ENCODE measurements at regions not wholly inside any gene's neighbourhood (a gene's known extent, or its start where the extent isn't known, plus 50 kb on each side); places are given as distances from the start of the nearest gene placed in this dataset.

GRCh38 chr7:121525155-121525819, 129.2 kb upstream of the FAM3C start:
- no peak for DNase-seq

GRCh38 chr7:121521711-121522400, 125.7 kb upstream of the FAM3C start:
- DNase-seq = no peak

- DNase-seq = no peak
Measured at GRCh38 chr7:121520911-121521310, 124.8 kb upstream of the FAM3C start.

GRCh38 chr7:121519548-121520521, 123.7 kb upstream of the FAM3C start:
- no peak for DNase-seq

GRCh38 chr7:121517591-121517990, 121.5 kb upstream of the FAM3C start:
- DNase-seq = no peak

- DNase-seq = no peak
Measured at GRCh38 chr7:121516821-121517220, 120.7 kb upstream of the FAM3C start.

GRCh38 chr7:121515630-121516401, 119.7 kb upstream of the FAM3C start:
- no peak for DNase-seq

- DNase-seq = no peak
Measured at GRCh38 chr7:121515229-121515628, 119.1 kb upstream of the FAM3C start.

GRCh38 chr7:121513105-121513504, 117.0 kb upstream of the FAM3C start:
- no peak for DNase-seq

GRCh38 chr7:121510858-121511482, 114.9 kb upstream of the FAM3C start:
- DNase-seq = no peak

GRCh38 chr7:121510302-121510701, 114.2 kb upstream of the FAM3C start:
- DNase-seq = no peak

- DNase-seq = no peak
Measured at GRCh38 chr7:121505540-121506182, 109.6 kb upstream of the FAM3C start.

- DNase-seq = no peak
Measured at GRCh38 chr7:121505021-121505420, 108.9 kb upstream of the FAM3C start.

GRCh38 chr7:121504482-121504881, 108.4 kb upstream of the FAM3C start:
- DNase-seq = no peak

GRCh38 chr7:121503730-121504129, 107.6 kb upstream of the FAM3C start:
- no peak for DNase-seq

GRCh38 chr7:121503039-121503438, 106.9 kb upstream of the FAM3C start:
- DNase-seq = no peak

- no peak for DNase-seq
Measured at GRCh38 chr7:121501566-121501965, 105.5 kb upstream of the FAM3C start.

GRCh38 chr7:121500360-121501058, 104.4 kb upstream of the FAM3C start:
- DNase-seq = no peak

GRCh38 chr7:121499624-121500023, 103.5 kb upstream of the FAM3C start:
- DNase-seq = no peak

GRCh38 chr7:121498816-121499215, 102.7 kb upstream of the FAM3C start:
- DNase-seq = no peak
